WTC11 (cell line): ENCODE measurements at regions not wholly inside any gene's neighbourhood (a gene's known extent, or its start where the extent isn't known, plus 50 kb on each side); places are given as distances from the start of the nearest gene placed in this dataset.
A peak's percentile ranks its signal among the peaks of the same experiment; 100 is the strongest.

Experiments
- ATAC-seq: fragments of 200-7000 bp; cut with Tn5 transposase; 2 replicates; pipeline ENCODE4 v1.10.0; 2021; ENCODE audit warnings: mild to moderate bottlenecking, moderate library complexity
- CTCF ChIA-PET: fragments of 300-600 bp; sonication (Branson Sonifier 250); formaldehyde crosslinking; loops from one replicate; lab custom pipeline; 2021; ENCODE audit warnings: antibody characterized with exemption; lab: Charles Lee
- POLR2A ChIA-PET: fragments of 350-600 bp; sonication (Branson Sonifier 250); formaldehyde crosslinking; loops from one replicate; lab custom pipeline; 2021; ENCODE audit warnings: antibody characterized with exemption; lab: Charles Lee
- DNase-seq: peaks from one replicate; pipeline ENCODE4 v3.0.0; 2021; ENCODE audit warnings: low spot score
- H3K27ac Mint-ChIP-seq: 2 replicates; pipeline ENCODE4 v1.8.0; 2021; ENCODE audit warnings: mixed read lengths
- H3K27me3 Mint-ChIP-seq: 2 replicates; pipeline ENCODE4 v1.8.0; 2021; ENCODE audit warnings: low read depth, mild to moderate bottlenecking, moderate library complexity, mixed read lengths
- H3K36me3 Mint-ChIP-seq: 2 replicates; pipeline ENCODE4 v1.8.0; 2021; ENCODE audit warnings: mixed read lengths
- H3K4me1 Mint-ChIP-seq: 2 replicates; pipeline ENCODE4 v1.8.0; 2022; ENCODE audit warnings: mixed read lengths
- H3K4me3 Mint-ChIP-seq: 2 replicates; pipeline ENCODE4 v1.8.0; 2021; ENCODE audit warnings: mild to moderate bottlenecking, moderate library complexity, mixed read lengths
- H3K9me3 Mint-ChIP-seq: 2 replicates; pipeline ENCODE4 v1.8.0; 2021; ENCODE audit warnings: mixed read lengths
- CREB1 ChIP-seq: sonication (generic); formaldehyde crosslinking; IDR thresholded peaks from 2 replicates; pipeline ENCODE4 v1.8.0; 2023; ENCODE audit warnings: mild to moderate bottlenecking, missing genetic modification reagents
- EMX1 ChIP-seq: fragments of 250-450 bp; sonication (Bioruptor Pico); IDR thresholded peaks from 2 replicates; pipeline ENCODE4 v1.8.0; 2021; ENCODE audit warnings: mild to moderate bottlenecking
- FOXP1 ChIP-seq: sonication (generic); formaldehyde crosslinking; IDR thresholded peaks from 2 replicates; pipeline ENCODE4 v1.8.0; 2022; ENCODE audit warnings: missing genetic modification reagents, mild to moderate bottlenecking, moderate library complexity, borderline replicate concordance
- GRHL2 ChIP-seq: fragments of 250-450 bp; sonication (Bioruptor Pico); IDR thresholded peaks from 2 replicates; pipeline ENCODE4 v1.8.0; 2022; ENCODE audit warnings: mild to moderate bottlenecking, moderate library complexity; ENCODE audit not compliant: insufficient replicate concordance, severe bottlenecking
- HMGXB4 ChIP-seq: sonication (generic); formaldehyde crosslinking; IDR thresholded peaks from 2 replicates; pipeline ENCODE4 v1.8.1; 2023; ENCODE audit warnings: mild to moderate bottlenecking, moderate library complexity, missing genetic modification reagents
- KAT7 ChIP-seq: sonication (generic); formaldehyde crosslinking; IDR thresholded peaks from 2 replicates; pipeline ENCODE4 v1.8.1; 2023; ENCODE audit warnings: missing genetic modification reagents, mild to moderate bottlenecking, borderline replicate concordance
- NFATC4 ChIP-seq: fragments of 250-450 bp; sonication (Bioruptor Pico); IDR thresholded peaks from 2 replicates; pipeline ENCODE4 v1.9.0; 2021; ENCODE audit warnings: mild to moderate bottlenecking
- NR1H2 ChIP-seq: sonication (generic); formaldehyde crosslinking; IDR thresholded peaks from 2 replicates; pipeline ENCODE4 v1.9.0; 2021; ENCODE audit warnings: mild to moderate bottlenecking, moderate library complexity, missing genetic modification reagents
- RORB ChIP-seq: fragments of 250-450 bp; sonication (Bioruptor Pico); IDR thresholded peaks from 2 replicates; pipeline ENCODE4 v1.9.0; 2021; ENCODE audit warnings: mild to moderate bottlenecking
- TEAD4 ChIP-seq: sonication (generic); formaldehyde crosslinking; IDR thresholded peaks from 2 replicates; pipeline ENCODE4 v1.8.0; 2022; ENCODE audit warnings: mild to moderate bottlenecking, missing genetic modification reagents
- ZBTB21 ChIP-seq: sonication (generic); formaldehyde crosslinking; IDR thresholded peaks from 2 replicates; pipeline ENCODE4 v1.8.1; 2023; ENCODE audit warnings: mild to moderate bottlenecking, missing genetic modification reagents, borderline replicate concordance
- ZBTB43 ChIP-seq: sonication (generic); formaldehyde crosslinking; IDR thresholded peaks from 2 replicates; pipeline ENCODE4 v1.8.1; 2023; ENCODE audit warnings: mild to moderate bottlenecking, missing genetic modification reagents
- ZNF423 ChIP-seq: fragments of 250-450 bp; sonication (Bioruptor Pico); IDR thresholded peaks from 2 replicates; pipeline ENCODE4 v2.1.2; 2022; ENCODE audit warnings: mild to moderate bottlenecking, moderate library complexity
- TF ChIP-seq, protein P1 (sequence below): sonication (generic); formaldehyde crosslinking; IDR thresholded peaks from 2 replicates; pipeline ENCODE4 v1.8.0; 2022; ENCODE audit warnings: missing genetic modification reagents
- TF ChIP-seq, protein P2 (sequence below): sonication (generic); formaldehyde crosslinking; IDR thresholded peaks from 2 replicates; pipeline ENCODE4 v1.8.1; 2022; ENCODE audit warnings: mild to moderate bottlenecking, moderate library complexity, missing genetic modification reagents
- TF ChIP-seq, protein P3 (sequence below): sonication (generic); formaldehyde crosslinking; conservative IDR thresholded peaks from 2 replicates; pipeline ENCODE4 v1.8.1; 2023; ENCODE audit warnings: mild to moderate bottlenecking, low read depth, missing genetic modification reagents, moderate library complexity

DNA sequence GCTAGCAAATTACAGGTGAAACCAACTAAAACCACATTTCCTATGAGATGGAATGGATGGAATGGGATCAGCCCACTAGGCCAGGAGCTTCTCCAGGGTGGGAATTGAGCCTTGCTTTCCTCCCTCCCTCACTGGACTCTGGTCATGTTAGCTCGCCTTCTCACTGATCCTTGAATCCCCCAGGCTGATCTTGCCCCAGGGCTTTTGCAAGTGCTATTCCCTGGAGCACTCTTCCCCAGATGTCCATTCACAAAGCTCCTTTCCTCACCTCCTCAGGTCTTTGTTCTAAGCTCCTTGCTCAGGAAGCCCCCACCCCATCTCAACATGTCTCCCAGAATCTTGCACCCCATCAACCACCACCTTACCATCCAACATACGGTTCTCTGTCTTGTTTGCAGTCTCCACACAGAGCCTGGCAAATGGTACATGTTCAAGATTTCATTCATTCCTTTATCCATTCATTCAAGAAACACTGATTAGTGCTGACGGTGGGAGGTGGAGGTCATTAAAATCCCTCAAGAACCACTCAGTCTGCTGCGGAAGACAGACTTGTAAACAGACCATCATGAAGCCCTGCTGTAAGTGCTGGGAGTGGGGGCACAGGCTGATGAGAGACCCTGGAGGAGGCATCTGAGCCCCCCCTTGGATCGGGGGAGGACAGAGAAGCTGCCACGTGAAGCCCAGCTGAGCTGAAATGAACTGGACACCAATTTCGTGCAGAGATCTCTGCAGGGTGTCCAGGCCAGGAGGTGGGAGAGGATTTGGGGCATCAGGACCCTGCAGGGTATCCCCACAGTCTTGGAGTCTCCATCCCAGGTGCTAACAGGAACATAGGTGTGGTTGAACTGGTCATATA, 141.7 kb downstream of the BARX1 start:
- H3K27ac Mint-ChIP-seq: no peak overlapping the region

DNA sequence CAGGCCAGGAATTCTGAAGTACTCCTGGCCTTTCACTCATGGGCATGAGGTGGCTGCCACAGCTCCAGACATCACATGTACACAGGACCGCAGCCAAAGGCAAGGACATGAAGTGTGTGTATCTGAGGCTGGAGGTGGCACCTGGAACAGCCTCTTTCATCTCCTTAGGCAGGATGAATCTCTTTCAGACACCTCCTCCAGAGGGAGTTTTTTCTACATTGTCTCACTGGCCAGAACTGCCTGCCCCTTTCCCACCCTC, 142.8 kb downstream of the BARX1 start:
- no peak for TF ChIP-seq KAT7
- ChIA-PET CTCF (interaction anchor here (1.5 to 6.0 kb wide), 2 partner anchors 8 to 14 kb away, joined by 9 to 68 read pairs; no protein-coding TSS in a partner anchor), POLR2A (no interaction called here)
- DNase-seq (no peak), ATAC-seq (no peak)
- Mint-ChIP-seq H3K27ac (no peak overlapping the region), H3K4me1 (peaks cover 44% of the 10 kb centered on the region), H3K27me3 (no peaks in the 10 kb centered on the region), H3K4me3 (no peak overlapping the region), H3K9me3 (0 out of 2 replicates have a peak, but pooled peaks cover 5% of the 10 kb centered on the region), H3K36me3 (no peaks in the 10 kb centered on the region)

More for the DNA sequence above, 141.7 kb downstream of the BARX1 start:
- TF ChIP-seq, protein P1, sequence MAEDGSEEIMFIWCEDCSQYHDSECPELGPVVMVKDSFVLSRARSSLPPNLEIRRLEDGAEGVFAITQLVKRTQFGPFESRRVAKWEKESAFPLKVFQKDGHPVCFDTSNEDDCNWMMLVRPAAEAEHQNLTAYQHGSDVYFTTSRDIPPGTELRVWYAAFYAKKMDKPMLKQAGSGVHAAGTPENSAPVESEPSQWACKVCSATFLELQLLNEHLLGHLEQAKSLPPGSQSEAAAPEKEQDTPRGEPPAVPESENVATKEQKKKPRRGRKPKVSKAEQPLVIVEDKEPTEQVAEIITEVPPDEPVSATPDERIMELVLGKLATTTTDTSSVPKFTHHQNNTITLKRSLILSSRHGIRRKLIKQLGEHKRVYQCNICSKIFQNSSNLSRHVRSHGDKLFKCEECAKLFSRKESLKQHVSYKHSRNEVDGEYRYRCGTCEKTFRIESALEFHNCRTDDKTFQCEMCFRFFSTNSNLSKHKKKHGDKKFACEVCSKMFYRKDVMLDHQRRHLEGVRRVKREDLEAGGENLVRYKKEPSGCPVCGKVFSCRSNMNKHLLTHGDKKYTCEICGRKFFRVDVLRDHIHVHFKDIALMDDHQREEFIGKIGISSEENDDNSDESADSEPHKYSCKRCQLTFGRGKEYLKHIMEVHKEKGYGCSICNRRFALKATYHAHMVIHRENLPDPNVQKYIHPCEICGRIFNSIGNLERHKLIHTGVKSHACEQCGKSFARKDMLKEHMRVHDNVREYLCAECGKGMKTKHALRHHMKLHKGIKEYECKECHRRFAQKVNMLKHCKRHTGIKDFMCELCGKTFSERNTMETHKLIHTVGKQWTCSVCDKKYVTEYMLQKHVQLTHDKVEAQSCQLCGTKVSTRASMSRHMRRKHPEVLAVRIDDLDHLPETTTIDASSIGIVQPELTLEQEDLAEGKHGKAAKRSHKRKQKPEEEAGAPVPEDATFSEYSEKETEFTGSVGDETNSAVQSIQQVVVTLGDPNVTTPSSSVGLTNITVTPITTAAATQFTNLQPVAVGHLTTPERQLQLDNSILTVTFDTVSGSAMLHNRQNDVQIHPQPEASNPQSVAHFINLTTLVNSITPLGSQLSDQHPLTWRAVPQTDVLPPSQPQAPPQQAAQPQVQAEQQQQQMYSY (CRISPR knock-in tag): no peak
- TF ChIP-seq NFATC4 (CRISPR knock-in tag) (no peak), CREB1 (CRISPR knock-in tag) (no peak), TEAD4 (CRISPR knock-in tag) (no peak), GRHL2 (CRISPR knock-in tag) (no peak), ZBTB43 (CRISPR knock-in tag) (no peak), HMGXB4 (no peak), ZBTB21 (no peak), RORB (CRISPR knock-in tag) (no peak), NR1H2 (CRISPR knock-in tag) (no peak), EMX1 (CRISPR knock-in tag) (no peak)
- Mint-ChIP-seq H3K4me3 (no peak overlapping the region), H3K36me3 (no peaks in the 10 kb centered on the region), H3K4me1 (peaks cover 41% of the 10 kb centered on the region), H3K9me3 (0 out of 2 replicates have a peak, but pooled peaks cover 5% of the 10 kb centered on the region), H3K27me3 (no peaks in the 10 kb centered on the region)
- CTCF ChIA-PET: interaction anchor here (1.1 to 3.7 kb wide), 13 partner anchors 12 to 152 kb away, joined by 3 to 36 read pairs (median 8); no protein-coding TSS in a partner anchor
- DNase-seq (no peak), ATAC-seq (no peak)
- POLR2A ChIA-PET: interaction anchor here (0.8 kb wide), 1 partner anchor 145 kb away, joined by 4 read pairs; no protein-coding TSS in a partner anchor

DNA sequence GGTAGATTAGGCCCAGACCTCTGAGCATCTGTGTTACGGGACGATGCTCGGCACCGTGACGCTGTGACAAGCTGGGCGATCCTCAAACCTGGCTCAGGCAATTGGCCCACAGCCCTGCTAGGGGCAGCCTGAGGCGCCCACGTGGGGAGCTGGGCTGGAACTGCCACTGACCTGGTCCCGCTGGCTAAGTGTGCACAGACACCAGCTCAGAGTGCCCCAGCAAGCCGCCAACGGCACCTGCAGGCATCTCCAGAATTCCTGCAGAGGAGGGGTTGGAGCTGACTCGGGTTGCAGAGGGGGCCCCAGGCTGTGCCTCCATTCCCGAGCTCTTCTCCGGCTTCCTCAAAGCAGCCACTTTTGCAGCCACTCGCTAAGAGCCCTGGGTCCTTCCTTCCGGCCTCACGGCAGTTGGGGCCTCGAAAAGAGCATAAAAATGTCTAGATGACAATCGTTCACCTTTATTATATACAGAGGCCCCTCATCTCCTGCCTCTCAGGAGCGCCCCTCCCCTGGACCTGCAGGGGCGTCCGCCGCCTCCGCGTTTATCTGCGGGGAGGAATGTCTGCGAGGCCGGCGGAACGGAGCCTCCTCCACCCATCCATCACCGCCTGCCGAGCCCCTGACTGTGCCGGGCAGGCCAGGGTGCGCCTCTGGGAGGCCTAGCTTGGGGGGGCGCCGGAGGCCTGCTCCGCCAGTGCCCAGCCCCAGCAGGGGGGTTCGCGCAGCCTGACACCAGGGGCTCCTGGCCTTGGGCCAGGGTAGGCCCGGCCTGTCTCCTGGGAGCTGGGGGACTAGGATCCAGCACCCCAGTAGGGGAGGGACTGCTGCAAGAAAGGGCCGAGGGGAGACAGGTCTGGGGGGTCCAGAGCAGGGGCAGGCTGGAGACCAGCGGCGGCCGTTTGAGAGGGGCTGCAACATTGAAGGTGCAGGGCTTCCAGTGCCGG, 144.9 kb downstream of the BARX1 start:
- Mint-ChIP-seq H3K27me3 (no peaks in the 10 kb centered on the region; the same call in 1 of the 2 replicates), H3K4me3 (no peak overlapping the region), H3K36me3 (no peaks in the 10 kb centered on the region), H3K27ac (no peak overlapping the region), H3K4me1 (peaks cover 38% of the 10 kb centered on the region), H3K9me3 (peaks cover 11% of the 10 kb centered on the region)
- CTCF ChIA-PET: interaction anchor here (0.7 to 6.0 kb wide), 11 partner anchors 10 to 508 kb away, joined by 3 to 68 read pairs (median 5); no protein-coding TSS in a partner anchor
- ATAC-seq (peak; percentile 43), DNase-seq (peak; percentile 44)
- POLR2A ChIA-PET: interaction anchor here (1.1 kb wide), 1 partner anchor 99 kb away, joined by 3 read pairs; no protein-coding TSS in a partner anchor
- TF ChIP-seq, protein P2, sequence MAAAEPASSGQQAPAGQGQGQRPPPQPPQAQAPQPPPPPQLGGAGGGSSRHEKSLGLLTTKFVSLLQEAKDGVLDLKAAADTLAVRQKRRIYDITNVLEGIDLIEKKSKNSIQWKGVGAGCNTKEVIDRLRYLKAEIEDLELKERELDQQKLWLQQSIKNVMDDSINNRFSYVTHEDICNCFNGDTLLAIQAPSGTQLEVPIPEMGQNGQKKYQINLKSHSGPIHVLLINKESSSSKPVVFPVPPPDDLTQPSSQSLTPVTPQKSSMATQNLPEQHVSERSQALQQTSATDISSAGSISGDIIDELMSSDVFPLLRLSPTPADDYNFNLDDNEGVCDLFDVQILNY: no peak
- no peak for TF ChIP-seq NFATC4 (CRISPR knock-in tag)
- TF ChIP-seq, protein P3, sequence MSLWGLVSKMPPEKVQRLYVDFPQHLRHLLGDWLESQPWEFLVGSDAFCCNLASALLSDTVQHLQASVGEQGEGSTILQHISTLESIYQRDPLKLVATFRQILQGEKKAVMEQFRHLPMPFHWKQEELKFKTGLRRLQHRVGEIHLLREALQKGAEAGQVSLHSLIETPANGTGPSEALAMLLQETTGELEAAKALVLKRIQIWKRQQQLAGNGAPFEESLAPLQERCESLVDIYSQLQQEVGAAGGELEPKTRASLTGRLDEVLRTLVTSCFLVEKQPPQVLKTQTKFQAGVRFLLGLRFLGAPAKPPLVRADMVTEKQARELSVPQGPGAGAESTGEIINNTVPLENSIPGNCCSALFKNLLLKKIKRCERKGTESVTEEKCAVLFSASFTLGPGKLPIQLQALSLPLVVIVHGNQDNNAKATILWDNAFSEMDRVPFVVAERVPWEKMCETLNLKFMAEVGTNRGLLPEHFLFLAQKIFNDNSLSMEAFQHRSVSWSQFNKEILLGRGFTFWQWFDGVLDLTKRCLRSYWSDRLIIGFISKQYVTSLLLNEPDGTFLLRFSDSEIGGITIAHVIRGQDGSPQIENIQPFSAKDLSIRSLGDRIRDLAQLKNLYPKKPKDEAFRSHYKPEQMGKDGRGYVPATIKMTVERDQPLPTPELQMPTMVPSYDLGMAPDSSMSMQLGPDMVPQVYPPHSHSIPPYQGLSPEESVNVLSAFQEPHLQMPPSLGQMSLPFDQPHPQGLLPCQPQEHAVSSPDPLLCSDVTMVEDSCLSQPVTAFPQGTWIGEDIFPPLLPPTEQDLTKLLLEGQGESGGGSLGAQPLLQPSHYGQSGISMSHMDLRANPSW (CRISPR knock-in tag): no peak
- no peak for TF ChIP-seq FOXP1
- TF ChIP-seq ZNF423 (CRISPR knock-in tag): no peak
